BLaER1 treated with 17β-estradiol and CSF1 and Interleukin-3, amounts not matched to agents 10 nM and 100 nM (cell line): ENCODE measurements at regions not wholly inside any gene's neighbourhood (a gene's known extent, or its start where the extent isn't known, plus 50 kb on each side); places are given as distances from the start of the nearest gene placed in this dataset.

Experiments used
- H3K27ac ChIP-seq, 11 experiments: shearing (Covaris generic); formaldehyde crosslinking; 2 replicates each; pipeline ENCODE4 v1.8.1; 2022
- H3K27me3 ChIP-seq, 11 experiments: shearing (Covaris generic); formaldehyde crosslinking; 2 replicates each; pipeline ENCODE4 v1.8.1; 2022
- H3K36me3 ChIP-seq, 11 experiments: shearing (Covaris generic); formaldehyde crosslinking; 2 replicates each; pipeline ENCODE4 v1.8.1; 2022
- H3K4me1 ChIP-seq, 10 experiments: shearing (Covaris generic); formaldehyde crosslinking; 2 replicates each; pipeline ENCODE4 v1.8.1; 2022
- H3K4me2 ChIP-seq, 11 experiments: shearing (Covaris generic); formaldehyde crosslinking; 2 replicates each; pipeline ENCODE4 v1.8.1; 2022
- H3K4me3 ChIP-seq, 10 experiments: shearing (Covaris generic); formaldehyde crosslinking; 2 replicates each; pipeline ENCODE4 v1.8.1; 2022
- H3K9ac ChIP-seq, 11 experiments: shearing (Covaris generic); formaldehyde crosslinking; 2 replicates each; pipeline ENCODE4 v1.8.1; 2022
- H3K9me3 ChIP-seq, 11 experiments: shearing (Covaris generic); formaldehyde crosslinking; replicated peaks in 1 of 11; 2 replicates each; pipeline ENCODE4 v1.8.1; 2022
- H4K20me1 ChIP-seq, 11 experiments: shearing (Covaris generic); formaldehyde crosslinking; 2 replicates each; pipeline ENCODE4 v1.8.1; 2022
- Cebpa-rat ChIP-seq, 11 experiments: shearing (Covaris generic); IDR thresholded peaks; 2 replicates each; pipeline ENCODE4 v1.8.1; 2022

DNA sequence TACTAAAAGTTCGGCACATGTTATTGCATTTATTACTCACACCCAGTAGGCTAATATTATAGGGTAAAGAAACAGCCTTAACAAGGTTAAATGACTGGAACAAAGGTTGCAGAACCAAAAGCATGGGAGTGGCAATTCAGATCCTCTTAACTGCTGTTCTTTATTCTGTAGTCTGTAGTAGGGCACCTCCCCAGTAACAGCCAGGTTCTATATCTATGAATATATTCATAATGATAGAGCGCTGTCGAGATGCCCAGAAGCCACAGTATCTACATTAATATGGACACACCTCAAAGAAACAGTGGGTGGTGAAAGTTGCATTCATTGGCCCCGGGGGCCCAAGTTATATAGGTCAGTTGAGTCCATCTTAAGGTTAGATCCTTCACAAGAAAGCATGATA, 340.9 kb upstream of the THRB start:
- Histone ChIP-seq H3K27ac (no peak overlapping the region), H4K20me1 (no peaks in the 10 kb centered on the region; a peak in 1 of 22 replicates), H3K4me2 (no peak overlapping the region), H3K4me3 (no peak overlapping the region), H3K36me3 (no peaks in the 10 kb centered on the region), H3K27me3 (peaks cover 6 to 13% (median 8%) of the 10 kb centered on the region in 11 experiments), H3K4me1 (peaks cover 0 to 4% (median under 1%) of the 10 kb centered on the region in 10 experiments; a peak in 4 of 20 replicates), H3K9ac (no peak overlapping the region), H3K9me3 (no peaks in the 10 kb centered on the region)
- no peak for TF ChIP-seq Cebpa-rat (IDR thresholded peaks at IDR 0.05)

GRCh38 chr3:24837601-24838000, 343.0 kb upstream of the THRB start:
- Histone ChIP-seq H3K4me1 (no peaks in the 10 kb centered on the region), H3K27me3 (no peaks in the 10 kb centered on the region), H3K4me2 (no peak overlapping the region), H3K36me3 (no peaks in the 10 kb centered on the region), H3K4me3 (no peak overlapping the region), H3K9ac (no peak overlapping the region), H3K27ac (no peak overlapping the region), H3K9me3 (no peaks in the 10 kb centered on the region), H4K20me1 (no peaks in the 10 kb centered on the region)
- no peak for TF ChIP-seq Cebpa-rat (IDR thresholded peaks at IDR 0.05)

- Histone ChIP-seq H3K4me1 (no peaks in the 10 kb centered on the region), H3K27ac (no peak overlapping the region), H3K4me3 (no peak overlapping the region), H3K9me3 (no peaks in the 10 kb centered on the region), H3K36me3 (no peaks in the 10 kb centered on the region), H3K27me3 (no peaks in the 10 kb centered on the region), H3K4me2 (no peak overlapping the region), H3K9ac (no peak overlapping the region), H4K20me1 (no peaks in the 10 kb centered on the region)
- TF ChIP-seq Cebpa-rat (IDR thresholded peaks at IDR 0.05), result no peak
These were observed 343.9 kb upstream of the THRB start for GRCh38 chr3:24838533-24838932.

GRCh38 chr3:24843955-24844354, 349.3 kb upstream of the THRB start:
- no peaks in the 10 kb centered on the region for H3K36me3 ChIP-seq
- no peaks in the 10 kb centered on the region for H4K20me1 ChIP-seq
- H3K4me2 ChIP-seq, result no peak overlapping the region
- no peak overlapping the region for H3K27ac ChIP-seq
- H3K27me3 ChIP-seq, result no peaks in the 10 kb centered on the region
- H3K9ac ChIP-seq, result no peak overlapping the region
- no peak overlapping the region for H3K4me3 ChIP-seq
- no peak for TF ChIP-seq Cebpa-rat (IDR thresholded peaks at IDR 0.05)
- no peaks in the 10 kb centered on the region for H3K9me3 ChIP-seq
- H3K4me1 ChIP-seq, result no peaks in the 10 kb centered on the region

- no peak overlapping the region for H3K4me2 ChIP-seq
- no peaks in the 10 kb centered on the region for H3K9me3 ChIP-seq
- no peaks in the 10 kb centered on the region for H3K27me3 ChIP-seq
- no peak for TF ChIP-seq Cebpa-rat (IDR thresholded peaks at IDR 0.05)
- H4K20me1 ChIP-seq, result no peaks in the 10 kb centered on the region
- H3K27ac ChIP-seq, result no peak overlapping the region
- no peak overlapping the region for H3K9ac ChIP-seq
- no peak overlapping the region for H3K4me3 ChIP-seq
- no peaks in the 10 kb centered on the region for H3K36me3 ChIP-seq
- H3K4me1 ChIP-seq, result peaks cover 0 to 9% (median 0%) of the 10 kb centered on the region in 10 experiments; a peak in 4 of 20 replicates
These were observed 351.0 kb upstream of the THRB start for GRCh38 chr3:24845524-24846155.

- Histone ChIP-seq H3K4me3 (no peak overlapping the region), H3K27ac (no peak overlapping the region), H3K27me3 (no peaks in the 10 kb centered on the region), H3K9ac (no peak overlapping the region), H4K20me1 (no peaks in the 10 kb centered on the region), H3K36me3 (no peaks in the 10 kb centered on the region), H3K9me3 (no peaks in the 10 kb centered on the region), H3K4me1 (peaks cover 0 to 10% (median 0%) of the 10 kb centered on the region in 10 experiments; a peak in 4 of 20 replicates), H3K4me2 (no peak overlapping the region)
- no peak for TF ChIP-seq Cebpa-rat (IDR thresholded peaks at IDR 0.05)
These were observed 351.7 kb upstream of the THRB start for GRCh38 chr3:24846286-24846860.

- no peak for TF ChIP-seq Cebpa-rat (IDR thresholded peaks at IDR 0.05)
- H3K4me2 ChIP-seq, result peak overlapping the region in 1 of 11 experiments; percentile 19; a peak in 1 of 22 replicates
- no peak overlapping the region for H3K27ac ChIP-seq
- no peaks in the 10 kb centered on the region for H4K20me1 ChIP-seq
- H3K4me1 ChIP-seq, result peaks cover 0 to 10% (median 0%) of the 10 kb centered on the region in 10 experiments; a peak in 4 of 20 replicates
- no peaks in the 10 kb centered on the region for H3K27me3 ChIP-seq
- H3K4me3 ChIP-seq, result no peak overlapping the region
- H3K9ac ChIP-seq, result no peak overlapping the region
- H3K36me3 ChIP-seq, result no peaks in the 10 kb centered on the region
- no peaks in the 10 kb centered on the region for H3K9me3 ChIP-seq
These were observed 355.6 kb upstream of the THRB start for GRCh38 chr3:24850245-24850644.

DNA sequence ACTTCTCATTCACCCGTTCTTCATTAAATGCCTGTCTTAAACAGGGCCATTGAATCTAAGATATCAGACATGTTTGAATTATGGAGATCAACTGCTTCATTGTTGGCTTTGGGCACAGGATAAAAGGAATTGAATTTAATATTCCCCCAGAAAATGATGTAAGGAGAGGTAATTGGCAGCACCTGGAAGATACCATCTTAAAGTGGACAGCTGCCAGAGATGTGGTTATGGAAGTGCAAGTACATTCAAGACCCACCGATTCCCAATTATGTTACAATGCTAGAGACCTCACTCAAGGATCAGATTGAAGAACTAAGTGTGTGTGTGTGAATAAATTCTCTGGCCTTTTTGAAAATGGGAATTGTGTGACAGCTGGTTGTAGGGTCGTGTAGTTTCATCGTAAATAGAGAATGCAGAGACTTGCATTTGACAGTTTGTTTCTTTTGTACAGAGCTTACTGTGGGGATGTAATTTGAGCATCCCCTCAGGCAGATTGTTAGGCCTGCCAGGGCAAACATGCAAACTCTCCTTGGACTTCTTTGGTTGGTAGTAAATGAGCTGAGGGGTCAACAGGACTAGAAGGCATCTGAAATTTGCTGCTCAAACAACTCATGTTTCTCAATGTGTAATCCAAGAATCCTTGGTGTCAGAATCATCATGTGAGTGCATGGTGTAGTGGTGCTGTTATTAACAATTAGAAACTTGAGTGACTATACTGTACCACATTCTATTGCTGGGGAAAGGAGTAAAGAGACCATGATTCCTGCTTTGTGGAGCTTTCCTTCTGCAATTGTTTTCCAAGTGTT, 359.2 kb upstream of the THRB start:
- Histone ChIP-seq H3K4me3 (no peak overlapping the region), H3K27me3 (no peaks in the 10 kb centered on the region), H4K20me1 (no peaks in the 10 kb centered on the region), H3K9me3 (no peaks in the 10 kb centered on the region), H3K27ac (no peak overlapping the region), H3K4me2 (no peak overlapping the region), H3K36me3 (no peaks in the 10 kb centered on the region), H3K9ac (no peak overlapping the region), H3K4me1 (peaks cover 0 to 10% (median 0%) of the 10 kb centered on the region in 10 experiments; a peak in 4 of 20 replicates)
- TF ChIP-seq Cebpa-rat (IDR thresholded peaks at IDR 0.05), result no peak

DNA sequence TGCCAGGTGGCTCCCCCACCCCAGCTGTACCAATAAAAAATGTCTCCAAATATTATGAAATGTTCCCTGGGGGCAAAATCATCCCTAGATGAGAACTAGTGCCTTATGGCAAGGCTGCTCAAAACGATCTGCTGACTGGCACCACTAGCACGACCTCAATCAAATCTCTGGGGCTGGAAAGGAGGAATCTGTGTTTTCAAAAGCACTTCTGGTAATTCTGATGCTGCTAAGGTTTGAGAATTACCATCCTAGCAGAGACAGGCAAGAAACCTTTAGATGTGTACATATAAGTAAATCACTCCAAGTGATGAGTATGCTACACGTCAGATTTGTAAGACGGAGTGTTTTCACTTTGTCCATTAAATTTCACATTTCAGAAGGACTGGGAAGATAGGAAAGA, 360.1 kb upstream of the THRB start:
- H3K36me3 ChIP-seq, result no peaks in the 10 kb centered on the region
- no peak for TF ChIP-seq Cebpa-rat (IDR thresholded peaks at IDR 0.05)
- H3K27ac ChIP-seq, result no peak overlapping the region
- no peaks in the 10 kb centered on the region for H4K20me1 ChIP-seq
- H3K4me2 ChIP-seq, result no peak overlapping the region
- H3K9me3 ChIP-seq, result no peaks in the 10 kb centered on the region
- no peak overlapping the region for H3K4me3 ChIP-seq
- H3K27me3 ChIP-seq, result no peaks in the 10 kb centered on the region
- no peak overlapping the region for H3K9ac ChIP-seq
- peaks cover 0 to 10% (median 0%) of the 10 kb centered on the region in 10 experiments; a peak in 4 of 20 replicates for H3K4me1 ChIP-seq
